GM19372 (cell line): ENCODE measurements at regions not wholly inside any gene's neighbourhood (a gene's known extent, or its start where the extent isn't known, plus 50 kb on each side); places are given as distances from the start of the nearest gene placed in this dataset.

Experiments used
- ATAC-seq: cut with Tn5 transposase; IDR thresholded peaks from one replicate; pipeline ENCODE4 v1.9.1; 2021; ENCODE audit warnings: mild to moderate bottlenecking, low read depth, moderate library complexity; ENCODE audit not compliant: unreplicated experiment

- ATAC-seq, result no peak
Observed at GRCh38 chr1:38283696-38284470, 237.3 kb upstream of the POU3F1 start.

DNA sequence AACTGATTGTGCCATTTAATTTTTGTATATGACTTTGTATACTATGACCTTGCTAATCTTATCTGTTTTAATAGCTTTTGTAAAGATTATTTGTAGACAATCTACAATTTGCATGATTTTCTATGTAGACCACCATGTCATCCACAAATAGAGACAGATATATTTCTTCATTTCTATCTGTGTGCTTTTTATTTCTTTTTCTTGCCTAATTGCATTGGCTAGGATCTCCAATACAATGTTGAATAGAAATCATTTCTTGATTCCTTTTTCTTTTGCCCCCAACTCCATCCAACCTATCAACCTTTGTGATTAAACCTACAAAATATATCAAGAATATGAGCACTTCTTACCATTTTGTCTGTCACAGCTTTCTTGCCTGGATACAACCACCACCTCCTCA, 232.6 kb upstream of the POU3F1 start:
- ATAC-seq, result no peak

DNA sequence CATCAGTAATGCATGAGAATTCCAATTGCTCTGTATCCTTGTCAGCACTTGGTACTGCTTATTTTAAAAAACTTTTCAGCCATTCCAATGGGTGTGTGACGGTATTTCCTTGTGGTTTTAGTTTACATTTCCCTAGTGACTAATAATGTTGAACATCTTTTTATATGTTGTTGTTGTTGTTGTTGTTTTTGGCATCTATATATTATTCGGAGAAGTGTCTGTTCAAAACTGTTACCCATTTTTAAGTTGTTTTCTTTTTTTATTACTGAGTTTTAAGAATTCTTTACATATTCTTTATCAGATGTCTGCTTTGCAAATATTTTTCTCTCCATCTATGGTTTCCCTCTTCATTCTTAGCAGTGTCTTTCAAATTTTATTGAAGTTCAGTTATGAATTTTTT, 231.1 kb upstream of the POU3F1 start:
- no peak for ATAC-seq

DNA sequence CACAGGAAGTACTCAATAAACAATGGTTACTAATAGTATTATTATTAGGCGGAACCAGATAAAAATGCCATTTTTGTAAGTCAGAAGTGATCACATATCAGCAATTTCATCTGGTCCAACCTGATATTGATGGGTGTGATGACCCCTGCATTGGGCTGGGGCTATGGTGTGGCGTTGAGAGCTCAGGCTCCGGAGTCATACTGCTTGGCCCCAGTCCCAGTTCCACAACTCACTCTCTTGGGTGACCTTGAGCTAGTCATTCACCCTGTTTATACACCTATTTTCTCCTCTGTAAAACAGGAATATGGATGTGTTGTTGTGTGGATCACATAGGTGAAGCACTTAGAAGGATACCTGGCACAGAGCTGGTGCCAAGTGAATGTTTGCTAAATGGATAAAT, 229.4 kb upstream of the POU3F1 start:
- ATAC-seq, result no peak

DNA sequence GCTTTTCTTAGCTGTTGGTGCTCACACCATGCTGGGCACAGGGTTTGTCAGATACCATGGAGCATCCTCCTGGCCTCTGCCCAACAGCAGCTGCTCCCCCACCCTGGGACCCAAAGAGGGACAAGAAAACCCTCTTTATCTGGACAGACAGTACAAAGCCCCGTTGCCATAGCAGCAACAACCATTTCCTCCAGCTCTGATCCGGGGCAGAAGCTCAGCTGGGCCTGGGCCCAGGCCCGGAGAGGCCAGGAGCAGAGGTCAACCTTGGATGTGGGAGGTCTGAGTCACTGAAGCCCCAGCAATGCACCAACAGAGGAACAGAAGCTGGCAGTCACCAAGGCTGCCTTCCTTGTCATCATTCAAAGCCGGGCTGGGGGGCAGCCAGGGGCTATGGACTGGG, 228.4 kb upstream of the POU3F1 start:
- ATAC-seq, result no peak

GRCh38 chr1:38273196-38273804, 226.7 kb upstream of the POU3F1 start:
- ATAC-seq, result no peak

DNA sequence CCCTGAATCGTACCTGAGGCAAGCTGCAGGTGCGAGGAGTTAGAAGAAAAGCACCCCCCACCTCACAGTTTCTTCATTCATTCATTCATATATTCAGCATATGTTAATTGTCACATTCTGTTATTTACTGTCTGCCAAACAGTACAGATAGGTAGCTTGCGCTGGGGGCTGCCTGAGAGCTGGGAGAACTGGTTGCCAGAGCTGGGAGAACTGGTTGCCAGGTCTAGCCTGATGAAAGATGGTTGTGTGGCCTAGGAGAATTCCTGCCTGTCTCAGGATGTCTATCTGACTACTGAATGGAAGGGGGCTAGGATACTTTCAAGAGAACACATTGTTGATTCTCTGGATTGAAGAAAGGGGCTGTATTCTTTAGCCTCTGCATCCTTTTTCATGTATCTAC, 225.9 kb upstream of the POU3F1 start:
- no peak for ATAC-seq

DNA sequence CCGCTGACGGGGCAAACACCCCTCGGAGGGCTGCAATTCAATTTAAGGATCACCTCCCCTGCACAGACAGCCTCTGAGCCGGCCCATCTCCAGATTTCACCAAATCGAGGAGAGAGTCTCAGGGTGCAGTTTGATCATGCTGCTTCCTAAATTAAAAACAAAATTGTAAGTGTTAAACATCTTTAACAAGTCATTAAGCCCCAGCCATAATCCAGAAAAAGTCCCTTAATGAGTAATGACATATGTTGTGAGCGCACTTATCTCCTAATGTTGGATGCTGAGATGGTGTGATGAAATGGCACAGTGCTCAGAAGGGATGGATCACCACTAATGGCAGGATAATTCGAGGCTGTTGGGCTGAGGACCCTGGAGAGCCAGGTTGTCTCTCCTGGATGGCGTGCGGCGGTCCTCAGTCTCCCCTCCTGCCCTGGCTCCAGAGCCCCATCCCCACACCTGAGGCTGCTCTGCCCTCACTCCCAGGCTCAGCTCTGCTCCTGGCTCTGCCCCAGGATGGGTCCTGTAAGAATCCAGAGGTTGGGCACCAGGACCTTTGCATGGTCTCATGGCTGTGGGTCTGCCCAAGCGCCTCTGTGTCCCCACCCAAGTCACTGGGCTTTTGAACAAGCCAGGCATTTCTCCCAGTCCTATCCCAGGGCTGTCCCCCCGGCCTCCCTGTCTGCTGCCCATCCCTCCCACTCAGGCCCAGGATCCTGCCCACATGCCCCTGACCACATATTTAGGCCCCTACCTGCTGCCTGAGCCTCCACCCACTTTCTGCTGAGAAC, 224.4 kb upstream of the POU3F1 start:
- no peak for ATAC-seq

GRCh38 chr1:38269923-38270848, 223.6 kb upstream of the POU3F1 start:
- no peak for ATAC-seq

DNA sequence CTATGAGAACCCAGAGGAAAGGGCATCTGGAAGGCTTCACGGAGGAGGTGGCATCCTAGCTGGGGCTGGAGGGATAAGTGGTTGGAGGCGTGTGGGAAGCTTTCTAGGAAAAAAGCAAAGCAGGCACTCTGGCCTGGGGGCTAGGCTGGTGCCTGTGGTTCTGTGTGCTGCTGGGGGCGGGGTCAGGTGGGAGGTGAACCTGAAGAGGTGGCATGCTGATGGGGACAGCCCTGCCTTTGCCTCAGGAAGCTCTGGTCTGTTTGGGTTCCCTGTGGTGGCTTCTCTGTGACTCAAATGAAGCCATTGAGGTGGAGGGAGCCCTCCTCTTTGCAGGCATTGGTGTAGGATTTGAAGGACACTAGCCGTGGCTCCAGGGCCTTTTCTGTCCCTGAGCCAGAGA, 221.6 kb upstream of the POU3F1 start:
- no peak for ATAC-seq

- ATAC-seq, result no peak
Observed at GRCh38 chr1:38267037-38268036, 220.7 kb upstream of the POU3F1 start.

DNA sequence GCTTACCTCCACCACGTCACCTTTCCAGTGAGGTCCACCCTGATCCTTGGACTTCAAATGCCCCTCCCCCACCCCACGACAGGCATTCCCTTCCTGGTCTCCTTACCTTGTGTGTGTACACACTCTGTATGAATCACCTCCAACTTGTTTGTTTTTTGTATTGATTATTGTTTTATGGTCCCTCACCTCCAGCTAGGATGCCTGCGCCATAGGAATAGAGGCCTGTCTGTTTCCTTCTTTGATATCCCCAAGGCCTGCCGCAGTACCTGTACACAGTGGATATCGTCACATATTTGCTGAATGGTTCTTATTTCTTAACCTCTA, 219.6 kb upstream of the POU3F1 start:
- no peak for ATAC-seq

DNA sequence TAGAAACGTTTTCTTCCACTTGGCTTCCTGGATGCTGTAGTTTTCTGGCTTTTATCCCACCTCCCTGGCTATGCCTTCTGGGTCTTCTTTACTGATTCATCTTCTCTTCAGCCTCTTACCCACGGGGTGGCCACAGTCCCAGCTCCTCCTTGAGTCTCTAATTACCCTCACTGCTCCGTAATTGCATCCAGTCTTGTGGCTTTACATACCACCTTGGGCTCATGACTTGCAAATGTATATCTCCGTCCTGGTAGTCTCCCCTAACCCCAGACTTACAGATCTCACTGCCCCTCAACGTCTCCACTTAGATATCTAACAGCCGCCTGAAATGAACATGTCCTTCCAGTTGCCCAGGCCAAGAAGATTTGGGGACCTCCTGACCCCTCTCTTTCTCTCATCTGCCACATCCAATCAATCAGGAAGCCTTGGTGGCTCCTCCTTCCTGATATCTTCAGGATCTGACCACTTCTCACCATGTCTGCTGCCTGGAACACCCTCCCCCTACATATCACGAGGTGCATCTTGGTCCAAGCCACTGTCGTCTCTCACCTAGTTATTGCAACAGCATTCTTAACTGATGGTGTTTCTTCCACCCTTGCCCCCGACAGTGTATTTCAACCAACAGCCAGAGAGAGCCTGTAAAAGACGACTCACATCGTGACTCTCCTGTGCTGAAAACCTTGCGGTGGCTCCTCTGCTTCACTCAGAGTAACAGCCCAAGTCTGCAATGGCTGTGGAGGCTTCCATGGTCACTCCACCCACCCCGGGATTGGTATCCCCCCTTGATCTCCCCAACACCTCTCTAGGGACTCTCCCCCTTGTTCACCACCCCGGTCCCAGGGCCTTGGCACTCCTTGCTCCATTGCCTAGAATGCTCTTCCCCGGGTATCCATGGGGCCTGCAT, 219.0 kb upstream of the POU3F1 start:
- no peak for ATAC-seq

DNA sequence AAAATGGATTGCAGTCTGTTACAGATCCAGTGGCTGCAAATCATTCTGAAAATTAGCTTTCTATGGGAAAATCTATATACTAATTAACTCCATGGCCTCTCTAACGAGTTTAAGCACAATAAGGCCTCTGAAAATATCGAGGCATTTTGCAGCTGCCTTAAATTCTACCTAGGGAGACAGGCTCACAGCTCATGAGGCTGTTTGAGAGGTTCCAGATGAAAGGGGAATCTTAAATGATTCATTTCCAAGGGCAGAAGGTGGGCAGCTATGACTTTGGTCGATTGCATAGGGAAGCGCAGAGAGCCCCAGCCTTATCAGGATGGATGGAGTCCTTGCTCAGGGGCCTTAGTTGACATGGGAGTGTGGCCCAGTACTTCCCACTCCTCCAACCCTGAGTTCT, 216.8 kb upstream of the POU3F1 start:
- ATAC-seq, result no peak

DNA sequence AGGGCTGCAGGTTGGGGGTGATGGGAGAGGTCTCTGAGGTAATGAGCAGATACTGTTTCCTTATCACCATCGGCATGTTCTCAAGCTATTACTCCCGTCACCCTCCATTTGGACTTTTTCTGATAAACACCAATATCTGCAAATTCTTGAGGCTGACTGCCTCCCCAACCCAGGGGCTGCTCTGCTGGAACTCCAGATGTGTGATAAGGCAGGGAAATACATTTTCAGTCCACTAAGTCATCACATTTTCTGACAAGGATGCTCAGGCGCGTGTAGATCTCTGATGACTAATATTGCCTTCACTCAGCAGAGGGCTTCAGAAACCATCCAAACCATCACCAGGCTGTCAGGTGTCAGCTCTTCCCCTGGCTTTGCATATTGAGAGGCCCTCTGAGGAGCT, 215.0 kb upstream of the POU3F1 start:
- ATAC-seq, result no peak

DNA sequence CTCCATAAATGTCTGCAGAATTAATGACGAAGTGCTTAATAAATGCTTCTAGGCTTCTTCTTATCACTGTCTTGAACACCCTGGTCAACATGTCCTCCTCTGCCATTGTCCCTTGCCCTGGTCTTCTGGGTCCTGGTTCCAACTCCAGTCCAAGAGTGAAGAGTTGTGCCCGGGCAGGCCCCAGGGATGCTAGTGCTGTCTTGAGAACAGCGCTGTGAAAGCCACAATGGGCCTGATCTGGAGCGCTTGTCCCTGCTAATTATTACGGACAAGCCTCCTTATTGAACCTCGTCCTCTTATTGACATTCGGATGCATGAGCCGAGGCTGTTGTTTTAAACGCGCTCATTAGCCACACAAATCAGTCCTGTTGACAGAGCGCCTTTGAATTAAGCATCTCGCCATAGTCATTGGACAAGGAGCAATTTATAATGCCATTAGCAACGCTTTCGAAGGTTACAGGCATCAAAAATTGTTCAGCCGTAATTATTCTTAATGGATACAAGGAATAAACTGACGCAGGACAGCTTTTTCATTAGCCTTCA, 211.6 kb upstream of the POU3F1 start:
- no peak for ATAC-seq

GRCh38 chr1:38257374-38257773, 210.8 kb upstream of the POU3F1 start:
- no peak for ATAC-seq

DNA sequence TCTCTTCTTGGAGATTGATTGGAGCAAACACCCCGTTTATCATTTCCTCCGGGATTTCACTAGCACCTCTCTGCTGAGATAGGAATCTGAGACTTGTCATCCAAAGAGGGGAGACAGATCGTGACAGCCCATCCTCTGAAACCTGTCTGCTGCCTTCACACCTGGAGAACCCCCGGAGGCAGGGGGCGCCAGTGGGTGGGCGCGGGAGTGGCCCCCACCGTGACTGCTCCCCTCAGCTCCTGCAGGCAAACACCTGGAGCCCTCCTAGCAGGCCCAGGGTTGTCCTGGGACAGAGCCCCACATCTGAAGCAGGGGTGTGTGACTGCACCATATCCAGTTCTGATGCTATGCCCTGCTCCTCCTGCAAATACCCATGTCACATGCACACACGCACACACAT, 209.5 kb upstream of the POU3F1 start:
- no peak for ATAC-seq
